ENCODE measurements at regions not wholly inside any gene's neighbourhood (a gene's known extent, or its start where the extent isn't known, plus 50 kb on each side); places are given as distances from the start of the nearest gene placed in this dataset.

GRCh38 chr18:76133873-76134272 lies 361.2 kb downstream of the ZNF516 start:
- H3K27ac Mint-ChIP-seq (ENCODE audit: unreplicated experiment), result no peak overlapping the region
- peaks cover 3% of the 10 kb centered on the region for H3K36me3 Mint-ChIP-seq (ENCODE audit: low read depth)
- no peaks in the 10 kb centered on the region for H3K4me1 Mint-ChIP-seq (ENCODE audit: low read depth)
- H3K27me3 Mint-ChIP-seq (ENCODE audit: low read depth), result no peaks in the 10 kb centered on the region
- no peak for TF ChIP-seq CTCF (IDR thresholded peaks at IDR 0.05)
- peaks cover 29% of the 10 kb centered on the region for H3K9me3 Mint-ChIP-seq (ENCODE audit: low read depth)
- no peak overlapping the region for H3K4me3 Mint-ChIP-seq (ENCODE audit: unreplicated experiment)
- DNase-seq (ENCODE audit: low spot score), result no peak

GRCh38 chr18:76131738-76132137 lies 363.3 kb downstream of the ZNF516 start:
- Mint-ChIP-seq H3K27me3 (ENCODE audit: low read depth) (no peaks in the 10 kb centered on the region), H3K9me3 (ENCODE audit: low read depth) (peaks cover 29% of the 10 kb centered on the region), H3K36me3 (ENCODE audit: low read depth) (peaks cover 3% of the 10 kb centered on the region), H3K4me3 (ENCODE audit: unreplicated experiment) (no peak overlapping the region), H3K4me1 (ENCODE audit: low read depth) (no peaks in the 10 kb centered on the region), H3K27ac (ENCODE audit: unreplicated experiment) (no peak overlapping the region)
- no peak for TF ChIP-seq CTCF (IDR thresholded peaks at IDR 0.05)
- no peak for DNase-seq (ENCODE audit: low spot score)

- H3K9me3 Mint-ChIP-seq (ENCODE audit: low read depth), result peaks cover 27% of the 10 kb centered on the region
- TF ChIP-seq CTCF (IDR thresholded peaks at IDR 0.05), result no peak
- no peak overlapping the region for H3K27ac Mint-ChIP-seq (ENCODE audit: unreplicated experiment)
- no peak for DNase-seq (ENCODE audit: low spot score)
- no peaks in the 10 kb centered on the region for H3K4me1 Mint-ChIP-seq (ENCODE audit: low read depth)
- peaks cover 3% of the 10 kb centered on the region for H3K36me3 Mint-ChIP-seq (ENCODE audit: low read depth)
- no peaks in the 10 kb centered on the region for H3K27me3 Mint-ChIP-seq (ENCODE audit: low read depth)
- H3K4me3 Mint-ChIP-seq (ENCODE audit: unreplicated experiment), result no peak overlapping the region
Observed at GRCh38 chr18:76130845-76131244, 364.2 kb downstream of the ZNF516 start.

- no peak for TF ChIP-seq CTCF (IDR thresholded peaks at IDR 0.05)
- no peak overlapping the region for H3K4me3 Mint-ChIP-seq (ENCODE audit: unreplicated experiment)
- peaks cover 3% of the 10 kb centered on the region for H3K36me3 Mint-ChIP-seq (ENCODE audit: low read depth)
- H3K27ac Mint-ChIP-seq (ENCODE audit: unreplicated experiment), result no peak overlapping the region
- no peak for DNase-seq (ENCODE audit: low spot score)
- H3K4me1 Mint-ChIP-seq (ENCODE audit: low read depth), result no peaks in the 10 kb centered on the region
- H3K27me3 Mint-ChIP-seq (ENCODE audit: low read depth), result no peaks in the 10 kb centered on the region
- H3K9me3 Mint-ChIP-seq (ENCODE audit: low read depth), result peaks cover 11% of the 10 kb centered on the region
Observed at GRCh38 chr18:76126327-76126726, 368.7 kb downstream of the ZNF516 start.

GRCh38 chr18:76121011-76121410 lies 374.0 kb downstream of the ZNF516 start:
- no peak overlapping the region for H3K27ac Mint-ChIP-seq (ENCODE audit: unreplicated experiment)
- H3K4me1 Mint-ChIP-seq (ENCODE audit: low read depth), result no peaks in the 10 kb centered on the region
- TF ChIP-seq CTCF (IDR thresholded peaks at IDR 0.05), result no peak
- no peaks in the 10 kb centered on the region for H3K36me3 Mint-ChIP-seq (ENCODE audit: low read depth)
- H3K27me3 Mint-ChIP-seq (ENCODE audit: low read depth), result no peaks in the 10 kb centered on the region
- no peak for DNase-seq (ENCODE audit: low spot score)
- H3K9me3 Mint-ChIP-seq (ENCODE audit: low read depth), result no peaks in the 10 kb centered on the region
- no peak overlapping the region for H3K4me3 Mint-ChIP-seq (ENCODE audit: unreplicated experiment)
